Effector memory CD8-positive, alpha-beta T cell (primary cell): ENCODE measurements at regions not wholly inside any gene's neighbourhood (a gene's known extent, or its start where the extent isn't known, plus 50 kb on each side); places are given as distances from the start of the nearest gene placed in this dataset.

Experiments used
- ATAC-seq: fragments of 150-1000 bp; cut with Tn5 transposase; replicated peaks from 2 replicates; pipeline ENCODE4 v1.10.0; 2021; ENCODE audit warnings: mild to moderate bottlenecking, moderate library complexity
- DNase-seq, 3 experiments: peaks; one replicate each; pipeline ENCODE4 v3.0.0; 2021
- H3K27ac Mint-ChIP-seq, 2 donors: one replicate each; pipeline ENCODE4 v1.8.0; 2022; ENCODE audit warnings: mild to moderate bottlenecking in 2 of 2, mixed read lengths in 2 of 2, moderate library complexity in 2 of 2
- H3K27me3 Mint-ChIP-seq, 2 donors: one replicate each; pipeline ENCODE4 v1.8.0; 2022; ENCODE audit warnings: mixed read lengths in 2 of 2
- H3K36me3 Mint-ChIP-seq: one replicate; pipeline ENCODE4 v1.8.0; 2022; ENCODE audit warnings: mild to moderate bottlenecking, moderate library complexity, mixed read lengths; ENCODE audit not compliant: insufficient read depth
- H3K4me1 Mint-ChIP-seq, 2 donors: one replicate each; pipeline ENCODE4 v1.8.0; 2022; ENCODE audit warnings: low read depth in 2 of 2, mixed read lengths in 2 of 2
- H3K4me3 Mint-ChIP-seq, 2 donors: one replicate each; pipeline ENCODE4 v1.8.0; 2022; ENCODE audit warnings: mild to moderate bottlenecking in 2 of 2, mixed read lengths in 2 of 2, moderate library complexity in 2 of 2
- H3K9me3 Mint-ChIP-seq, 2 donors: one replicate each; pipeline ENCODE4 v1.8.0; 2022; ENCODE audit warnings: mixed read lengths in 2 of 2

GRCh38 chr1:195794225-195794624 is 814.0 kb downstream of the KCNT2 start:
- H3K9me3 Mint-ChIP-seq: peaks cover 0 to 9% of the 10 kb centered on the region in 2 donors
- H3K4me1 Mint-ChIP-seq: no peaks in the 10 kb centered on the region
- ATAC-seq (no peak), DNase-seq (no peak)
- no peaks in the 10 kb centered on the region for H3K36me3 Mint-ChIP-seq
- no peaks in the 10 kb centered on the region for H3K27me3 Mint-ChIP-seq
- H3K4me3 Mint-ChIP-seq: no peak overlapping the region
- no peak overlapping the region for H3K27ac Mint-ChIP-seq

DNA sequence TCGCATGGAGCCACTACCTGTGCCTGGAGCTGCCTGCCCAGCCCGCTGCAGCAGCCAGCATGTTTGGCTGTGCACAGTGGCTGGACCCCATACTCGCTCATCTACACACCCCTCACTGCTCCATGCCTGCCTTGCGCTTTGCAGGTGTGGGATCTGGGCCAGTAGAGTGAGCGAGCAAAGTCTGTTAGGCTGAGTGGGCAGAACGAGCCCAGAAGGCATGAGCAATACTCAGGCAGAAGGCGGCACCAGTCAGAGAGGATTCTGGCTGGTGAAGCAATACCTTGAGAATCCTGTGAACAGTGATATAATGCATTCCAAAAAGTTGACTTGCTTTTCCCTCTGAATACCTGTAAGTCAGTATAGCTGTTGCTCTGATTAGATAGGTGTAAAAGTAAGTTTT is 816.4 kb downstream of the KCNT2 start:
- DNase-seq (no peak), ATAC-seq (no peak)

DNA sequence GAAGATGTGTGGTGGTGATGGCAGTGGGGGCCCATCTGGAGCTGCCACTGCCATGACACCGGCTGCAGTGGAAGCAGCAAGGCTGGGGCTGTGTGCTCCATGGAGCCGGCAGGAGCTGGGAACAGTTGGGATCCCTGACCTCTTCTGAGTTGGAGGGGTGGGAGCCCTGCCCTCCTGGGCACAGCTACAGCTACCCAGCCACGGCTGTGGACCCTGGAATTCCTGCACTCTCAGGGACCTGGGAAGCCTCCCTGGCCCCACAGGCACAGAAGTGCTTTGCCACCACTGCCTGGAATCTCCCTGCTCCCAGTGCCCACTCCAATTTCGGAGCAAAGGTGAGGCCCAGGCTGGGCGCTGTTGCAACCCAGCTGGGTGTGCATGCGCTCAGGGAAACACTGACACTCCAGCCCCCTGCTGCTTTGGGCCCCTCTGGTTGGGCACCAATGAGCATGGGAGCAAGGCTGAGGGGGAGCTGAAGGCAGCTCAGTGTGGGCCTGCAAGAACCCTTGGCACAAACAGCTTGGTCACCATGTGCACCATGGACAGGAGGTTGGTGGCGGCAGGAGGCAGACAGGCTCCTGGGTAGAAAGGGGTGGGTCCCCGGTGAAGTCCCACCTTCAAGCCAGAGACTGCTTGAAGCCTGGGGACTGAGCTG is 817.6 kb downstream of the KCNT2 start:
- ATAC-seq (no peak), DNase-seq (no peak)
- Mint-ChIP-seq H3K9me3 (peaks cover 0 to 9% of the 10 kb centered on the region in 2 donors), H3K4me1 (no peaks in the 10 kb centered on the region), H3K36me3 (no peaks in the 10 kb centered on the region), H3K4me3 (no peak overlapping the region), H3K27me3 (no peaks in the 10 kb centered on the region), H3K27ac (no peak overlapping the region)

More for the DNA sequence above, 816.4 kb downstream of the KCNT2 start:
- Mint-ChIP-seq H3K4me1 (no peaks in the 10 kb centered on the region), H3K36me3 (no peaks in the 10 kb centered on the region), H3K27ac (no peak overlapping the region), H3K9me3 (peaks cover 0 to 7% of the 10 kb centered on the region in 2 donors), H3K4me3 (no peak overlapping the region), H3K27me3 (no peaks in the 10 kb centered on the region)

GRCh38 chr1:195789321-195789720 is 818.9 kb downstream of the KCNT2 start:
- no peak for DNase-seq
- no peak for ATAC-seq
- Mint-ChIP-seq H3K27ac (no peak overlapping the region), H3K27me3 (no peaks in the 10 kb centered on the region), H3K9me3 (peaks cover 0 to 6% of the 10 kb centered on the region in 2 donors), H3K4me3 (no peak overlapping the region), H3K4me1 (no peaks in the 10 kb centered on the region), H3K36me3 (no peaks in the 10 kb centered on the region)

DNA sequence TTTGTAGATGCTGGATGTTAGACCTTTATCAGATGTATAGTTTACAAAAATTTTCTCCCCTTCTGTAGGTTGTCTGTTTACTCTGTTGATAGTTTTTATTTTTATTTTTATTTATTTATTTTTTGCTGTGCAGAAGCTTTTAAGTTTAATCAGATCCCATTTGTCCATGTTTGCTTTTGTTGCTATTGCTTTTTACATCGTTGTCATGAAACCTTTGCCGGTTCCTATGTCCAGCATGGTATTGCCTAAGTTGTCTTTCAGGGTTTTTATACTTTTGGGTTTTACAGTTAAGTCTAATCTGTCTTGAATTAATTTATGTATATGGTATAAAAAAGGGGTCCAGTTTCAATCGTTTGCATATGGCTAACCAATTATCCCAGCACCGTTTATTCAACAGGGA is 819.5 kb downstream of the KCNT2 start:
- ATAC-seq (no peak), DNase-seq (no peak)
- Mint-ChIP-seq H3K27me3 (no peaks in the 10 kb centered on the region), H3K4me3 (no peak overlapping the region), H3K27ac (no peak overlapping the region), H3K4me1 (no peaks in the 10 kb centered on the region), H3K36me3 (no peaks in the 10 kb centered on the region), H3K9me3 (peaks cover 0 to 4% of the 10 kb centered on the region in 2 donors)

DNA sequence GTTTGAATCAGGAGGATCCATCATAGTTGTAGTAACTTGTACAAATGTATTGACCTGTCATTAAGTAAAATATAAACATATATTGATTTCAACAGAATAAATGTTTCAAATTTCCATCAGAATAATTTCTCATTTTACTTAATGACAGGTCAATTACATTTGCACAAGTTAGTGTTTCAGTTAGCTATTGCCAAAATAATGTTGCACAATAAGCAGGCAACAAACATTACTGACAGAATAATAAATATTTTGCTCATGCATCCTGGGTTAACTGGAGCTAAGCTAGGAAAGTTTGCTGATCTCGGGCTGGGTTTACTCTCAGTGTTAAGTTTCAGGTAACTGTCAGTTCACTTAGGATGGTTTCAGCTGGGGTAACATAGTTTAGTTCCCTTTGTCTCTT is 822.4 kb downstream of the KCNT2 start:
- no peak for ATAC-seq
- peaks cover 0 to 2% of the 10 kb centered on the region in 2 donors for H3K9me3 Mint-ChIP-seq
- no peaks in the 10 kb centered on the region for H3K27me3 Mint-ChIP-seq
- no peak overlapping the region for H3K27ac Mint-ChIP-seq
- no peaks in the 10 kb centered on the region for H3K4me1 Mint-ChIP-seq
- DNase-seq: no peak
- H3K4me3 Mint-ChIP-seq: no peak overlapping the region
- H3K36me3 Mint-ChIP-seq: no peaks in the 10 kb centered on the region

- no peak for DNase-seq
- H3K9me3 Mint-ChIP-seq: peaks cover 1 to 6% of the 10 kb centered on the region in 2 donors
- H3K4me3 Mint-ChIP-seq: no peak overlapping the region
- H3K27ac Mint-ChIP-seq: no peak overlapping the region
- H3K27me3 Mint-ChIP-seq: no peaks in the 10 kb centered on the region
- no peak for ATAC-seq
- no peaks in the 10 kb centered on the region for H3K36me3 Mint-ChIP-seq
- no peaks in the 10 kb centered on the region for H3K4me1 Mint-ChIP-seq
Measured at GRCh38 chr1:195773931-195774330, 834.3 kb downstream of the KCNT2 start.

DNA sequence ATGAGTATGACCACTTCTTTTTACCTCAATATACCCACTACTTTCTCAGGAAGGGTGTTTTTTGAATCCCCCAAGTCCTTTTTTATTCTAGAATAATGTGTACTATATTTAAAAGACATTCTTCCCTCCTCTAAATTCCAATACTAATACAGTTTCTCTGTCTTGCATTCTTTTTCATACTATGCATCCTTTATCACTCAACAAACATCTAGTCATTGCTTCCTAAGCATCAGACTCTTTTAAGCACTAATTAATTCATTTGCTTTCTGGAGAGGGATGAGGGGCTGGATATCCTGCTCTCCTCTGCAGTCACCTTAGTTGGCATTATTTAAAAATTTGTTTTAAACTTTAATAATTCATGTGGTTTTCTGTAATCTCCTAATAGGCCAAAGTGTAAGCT is 838.8 kb downstream of the KCNT2 start:
- Mint-ChIP-seq H3K27me3 (no peaks in the 10 kb centered on the region), H3K36me3 (peaks cover 2% of the 10 kb centered on the region)

GRCh38 chr1:195768936-195769335 is 839.3 kb downstream of the KCNT2 start:
- Mint-ChIP-seq H3K4me1 (no peaks in the 10 kb centered on the region), H3K9me3 (peaks cover 1 to 6% of the 10 kb centered on the region in 2 donors), H3K36me3 (peaks cover 2% of the 10 kb centered on the region), H3K27ac (no peak overlapping the region), H3K4me3 (no peak overlapping the region), H3K27me3 (no peaks in the 10 kb centered on the region)
- no peak for DNase-seq
- no peak for ATAC-seq

More for the DNA sequence above, 838.8 kb downstream of the KCNT2 start:
- Mint-ChIP-seq H3K27ac (no peak overlapping the region), H3K9me3 (peaks cover 1 to 6% of the 10 kb centered on the region in 2 donors), H3K4me3 (no peak overlapping the region), H3K4me1 (no peaks in the 10 kb centered on the region)
- ATAC-seq (no peak), DNase-seq (no peak)

GRCh38 chr1:195768377-195768776 is 839.9 kb downstream of the KCNT2 start:
- DNase-seq: no peak
- no peak overlapping the region for H3K4me3 Mint-ChIP-seq
- no peak overlapping the region for H3K27ac Mint-ChIP-seq
- peaks cover 2% of the 10 kb centered on the region for H3K36me3 Mint-ChIP-seq
- no peaks in the 10 kb centered on the region for H3K27me3 Mint-ChIP-seq
- ATAC-seq: no peak
- peaks cover 1 to 6% of the 10 kb centered on the region in 2 donors for H3K9me3 Mint-ChIP-seq
- H3K4me1 Mint-ChIP-seq: no peaks in the 10 kb centered on the region

DNA sequence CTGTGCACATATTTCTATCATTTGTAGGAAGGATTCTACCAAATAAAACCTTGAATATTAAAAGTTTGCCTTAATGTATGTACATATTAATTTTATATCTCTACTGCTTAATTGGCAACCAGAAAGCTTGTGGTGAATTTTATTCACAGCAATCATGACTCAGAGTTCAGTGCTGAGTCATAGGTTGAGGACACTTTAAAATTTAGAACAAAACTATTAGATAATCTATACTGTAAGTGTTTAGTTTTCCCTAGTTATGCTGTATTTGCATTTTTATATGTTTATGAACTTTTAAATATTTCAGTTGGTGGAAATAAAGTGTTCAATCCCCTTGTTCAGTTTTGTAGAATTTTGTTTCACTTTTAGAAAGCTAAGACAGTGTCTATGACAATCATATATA is 841.5 kb downstream of the KCNT2 start:
- Mint-ChIP-seq H3K9me3 (peaks cover 1 to 6% of the 10 kb centered on the region in 2 donors), H3K27me3 (no peaks in the 10 kb centered on the region), H3K4me3 (no peak overlapping the region), H3K36me3 (peaks cover 2% of the 10 kb centered on the region), H3K27ac (no peak overlapping the region), H3K4me1 (no peaks in the 10 kb centered on the region)
- DNase-seq (no peak), ATAC-seq (no peak)

DNA sequence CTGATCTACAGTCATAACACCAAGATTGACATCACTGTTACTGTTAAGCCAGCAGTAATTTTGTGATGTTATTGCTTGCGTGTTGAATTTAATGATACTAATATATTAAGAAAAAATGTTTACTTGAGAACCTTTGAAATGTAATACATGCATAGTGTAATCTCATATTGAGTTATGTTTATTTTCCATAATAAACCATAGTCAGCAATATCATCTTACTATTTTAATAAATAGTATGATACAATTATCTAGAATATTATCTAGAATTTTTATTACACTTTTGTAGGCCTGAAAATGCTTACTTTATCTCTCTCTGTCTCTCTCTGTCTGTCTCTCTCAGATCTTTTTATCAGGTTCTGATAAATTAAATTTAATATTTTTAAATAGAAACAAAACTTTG is 843.1 kb downstream of the KCNT2 start:
- H3K9me3 Mint-ChIP-seq: peaks cover 0 to under 1% of the 10 kb centered on the region in 2 donors
- no peaks in the 10 kb centered on the region for H3K4me1 Mint-ChIP-seq
- DNase-seq (no peak), ATAC-seq (no peak)
- no peak overlapping the region for H3K27ac Mint-ChIP-seq
- no peak overlapping the region for H3K4me3 Mint-ChIP-seq
- peaks cover 2% of the 10 kb centered on the region for H3K36me3 Mint-ChIP-seq
- no peaks in the 10 kb centered on the region for H3K27me3 Mint-ChIP-seq

- Mint-ChIP-seq H3K4me3 (no peak overlapping the region), H3K9me3 (no peaks in the 10 kb centered on the region), H3K27ac (no peak overlapping the region), H3K4me1 (no peaks in the 10 kb centered on the region), H3K27me3 (no peaks in the 10 kb centered on the region), H3K36me3 (peaks cover 2% of the 10 kb centered on the region)
- DNase-seq (no peak), ATAC-seq (no peak)
Measured at GRCh38 chr1:195763907-195764374, 844.3 kb downstream of the KCNT2 start.

GRCh38 chr1:195763146-195763906 is 844.9 kb downstream of the KCNT2 start:
- ATAC-seq: no peak
- DNase-seq: no peak
- Mint-ChIP-seq H3K27ac (no peak overlapping the region), H3K4me1 (no peaks in the 10 kb centered on the region), H3K9me3 (no peaks in the 10 kb centered on the region), H3K4me3 (no peak overlapping the region), H3K27me3 (no peaks in the 10 kb centered on the region), H3K36me3 (peaks cover 2% of the 10 kb centered on the region)
